Neural cell (in vitro differentiated cells): ENCODE measurements at regions not wholly inside any gene's neighbourhood (a gene's known extent, or its start where the extent isn't known, plus 50 kb on each side); places are given as distances from the start of the nearest gene placed in this dataset.

Source experiments
- H2AFZ ChIP-seq: fragments of 200-600, 300-800 bp; sonication (generic), shearing (Covaris generic); 2 replicates; pipeline ENCODE4 v1.6.0; 2014; ENCODE audit warnings: low read depth, mild to moderate bottlenecking, antibody characterized with exemption, low read length, moderate library complexity
- H3F3A ChIP-seq: fragments of 200-600 bp; shearing (Covaris generic); 2 replicates; pipeline ENCODE4 v1.6.1; 2016; ENCODE audit warnings: mild to moderate bottlenecking, moderate library complexity, mixed read lengths, antibody characterized with exemption, low read length; ENCODE audit not compliant: insufficient read depth, poor library complexity, severe bottlenecking
- H3K27ac ChIP-seq: fragments of 200-600, 300-800 bp; sonication (generic), shearing (Covaris generic); 2 replicates; pipeline ENCODE4 v1.5.1; 2014; ENCODE audit warnings: mild to moderate bottlenecking, low read length, moderate library complexity
- H3K27me3 ChIP-seq: fragments of 300-800, 200-600 bp; sonication (generic), shearing (Covaris generic); 2 replicates; pipeline ENCODE4 v1.6.0; 2014; ENCODE audit warnings: mild to moderate bottlenecking, low read depth, low read length, moderate library complexity; ENCODE audit not compliant: insufficient read depth
- H3K36me3 ChIP-seq: fragments of 300-800, 200-600 bp; sonication (generic), shearing (Covaris generic); 2 replicates; pipeline ENCODE4 v1.5.1; 2014; ENCODE audit warnings: mild to moderate bottlenecking, antibody characterized with exemption, low read length, moderate library complexity; ENCODE audit not compliant: insufficient read depth
- H3K4me2 ChIP-seq: fragments of 300-800, 200-600 bp; sonication (generic), shearing (Covaris generic); 2 replicates; pipeline ENCODE4 v1.6.0; 2014; ENCODE audit warnings: mild to moderate bottlenecking, low read length
- H3K4me3 ChIP-seq: fragments of 300-800, 200-600 bp; sonication (generic), shearing (Covaris generic); 2 replicates; pipeline ENCODE4 v1.5.1; 2014; ENCODE audit warnings: mild to moderate bottlenecking, low read length, moderate library complexity
- H3K79me2 ChIP-seq: fragments of 200-600 bp; shearing (Covaris generic); replicated peaks from 2 replicates; pipeline ENCODE4 v1.6.0; 2014; ENCODE audit warnings: mild to moderate bottlenecking, low read length, moderate library complexity; ENCODE audit not compliant: insufficient read depth
- H3K9ac ChIP-seq: fragments of 300-800, 200-600 bp; sonication (generic), shearing (Covaris generic); 2 replicates; pipeline ENCODE4 v1.6.1; 2016; ENCODE audit warnings: mild to moderate bottlenecking, low read length, mixed read lengths
- H3K9me2 ChIP-seq: fragments of 200-600 bp; shearing (Covaris generic); 2 replicates; pipeline ENCODE4 v1.6.1; 2016; ENCODE audit warnings: mild to moderate bottlenecking, low read length, mixed read lengths; ENCODE audit not compliant: insufficient read depth
- H3K9me3 ChIP-seq: fragments of 200-600, 300-800 bp; sonication (generic), shearing (Covaris generic); 2 replicates; pipeline ENCODE4 v1.6.1; 2016; ENCODE audit warnings: mild to moderate bottlenecking, mixed run types, low read length, moderate library complexity, mixed read lengths
- H4K20me1 ChIP-seq: fragments of 200-600 bp; shearing (Covaris generic); 2 replicates; pipeline ENCODE4 v1.6.1; 2016; ENCODE audit warnings: mild to moderate bottlenecking, mixed run types; ENCODE audit not compliant: insufficient read depth
- CTCF ChIP-seq: fragments of 450-650 bp; IDR thresholded peaks from 2 replicates; pipeline ENCODE4 v1.5.1; 2014; ENCODE audit warnings: antibody characterized with exemption, mild to moderate bottlenecking, moderate library complexity; ENCODE audit not compliant: poor library complexity, severe bottlenecking
- EP300 ChIP-seq: fragments of 450-650 bp; conservative IDR thresholded peaks from 2 replicates; pipeline ENCODE4 v1.6.1; 2014; ENCODE audit warnings: antibody characterized with exemption, mild to moderate bottlenecking, moderate library complexity; ENCODE audit not compliant: poor library complexity, severe bottlenecking
- EZH2 ChIP-seq: fragments of 200-600, 300-800 bp; shearing (Covaris generic), sonication (generic); IDR thresholded peaks from 2 replicates; pipeline ENCODE4 v1.6.1; 2014; ENCODE audit warnings: antibody characterized with exemption, low read length, borderline replicate concordance, mild to moderate bottlenecking; ENCODE audit not compliant: insufficient read depth, poor library complexity, severe bottlenecking
- MXI1 ChIP-seq: fragments of 450-650 bp; conservative IDR thresholded peaks from 2 replicates; pipeline ENCODE4 v1.6.1; 2014; ENCODE audit warnings: antibody characterized with exemption, mild to moderate bottlenecking; ENCODE audit not compliant: poor library complexity, severe bottlenecking
- POLR2AphosphoS5 ChIP-seq: IDR thresholded peaks from 2 replicates; pipeline ENCODE4 v1.6.1; 2012
- RAD21 ChIP-seq: fragments of 450-650 bp; conservative IDR thresholded peaks from 2 replicates; pipeline ENCODE4 v1.6.1; 2014; ENCODE audit warnings: antibody characterized with exemption, mild to moderate bottlenecking, moderate library complexity
- REST ChIP-seq: IDR thresholded peaks from 2 replicates; pipeline ENCODE4 v1.6.1; 2012; ENCODE audit warnings: borderline replicate concordance
- SMC3 ChIP-seq: fragments of 450-650 bp; conservative IDR thresholded peaks from 2 replicates; pipeline ENCODE4 v1.6.1; 2014; ENCODE audit warnings: antibody characterized with exemption, mild to moderate bottlenecking, moderate library complexity; ENCODE audit not compliant: poor library complexity
- TAF1 ChIP-seq: IDR thresholded peaks from 2 replicates; pipeline ENCODE4 v1.6.1; 2012; ENCODE audit warnings: low read depth

- Histone ChIP-seq H3K36me3 (no peaks in the 10 kb centered on the region), H3K79me2 (no peaks in the 10 kb centered on the region), H3K27ac (no peak overlapping the region), H3K4me3 (no peak overlapping the region), H2AFZ (no peak overlapping the region), H3K9ac (no peak overlapping the region), H3F3A (no peaks in the 10 kb centered on the region), H3K9me2 (no peaks in the 10 kb centered on the region), H4K20me1 (no peaks in the 10 kb centered on the region), H3K4me2 (no peak overlapping the region), H3K27me3 (no peaks in the 10 kb centered on the region), H3K9me3 (no peaks in the 10 kb centered on the region)
- TF ChIP-seq CTCF (no peak), EP300 (no peak), SMC3 (no peak), EZH2 (no peak), MXI1 (no peak)
These were observed 827.6 kb downstream of the SLC6A15 start for GRCh38 chr12:84085046-84085445.

GRCh38 chr12:84079626-84080025 lies 833.0 kb downstream of the SLC6A15 start:
- no peak overlapping the region for H3K27ac ChIP-seq
- H3K4me2 ChIP-seq = no peak overlapping the region
- no peaks in the 10 kb centered on the region for H4K20me1 ChIP-seq
- H3K9me3 ChIP-seq = no peaks in the 10 kb centered on the region
- H3K36me3 ChIP-seq = no peaks in the 10 kb centered on the region
- no peaks in the 10 kb centered on the region for H3F3A ChIP-seq
- H2AFZ ChIP-seq = no peak overlapping the region
- no peak overlapping the region for H3K4me3 ChIP-seq
- no peaks in the 10 kb centered on the region for H3K79me2 ChIP-seq
- no peaks in the 10 kb centered on the region for H3K9me2 ChIP-seq
- no peaks in the 10 kb centered on the region for H3K27me3 ChIP-seq
- no peak for TF ChIP-seq MXI1
- no peak for TF ChIP-seq SMC3
- no peak for TF ChIP-seq CTCF
- TF ChIP-seq TAF1 = no peak
- TF ChIP-seq POLR2AphosphoS5 = no peak
- TF ChIP-seq RAD21 = no peak
- no peak for TF ChIP-seq EP300
- no peak for TF ChIP-seq REST
- no peak overlapping the region for H3K9ac ChIP-seq
